ENCODE measurements at regions not wholly inside any gene's neighbourhood (a gene's known extent, or its start where the extent isn't known, plus 50 kb on each side); places are given as distances from the start of the nearest gene placed in this dataset.

GRCh38 chr21:20270365-20271055 is 727.7 kb upstream of the NCAM2 start:
- TF ChIP-seq CTCF (IDR thresholded peaks at IDR 0.05; ENCODE audit: low read length) (no peak), EZH2phosphoT487 (IDR thresholded peaks at IDR 0.05; ENCODE audit: low read length) (no peak)

Data from MM.1S (cell line).